ENCODE measurements at regions not wholly inside any gene's neighbourhood (a gene's known extent, or its start where the extent isn't known, plus 50 kb on each side); places are given as distances from the start of the nearest gene placed in this dataset.

- H3F3A ChIP-seq (ENCODE audit: insufficient read depth, low read length, poor library complexity, severe bottlenecking) = no peaks in the 10 kb centered on the region
- no peaks in the 10 kb centered on the region for H4K20me1 ChIP-seq (ENCODE audit: insufficient read depth)
- no peaks in the 10 kb centered on the region for H3K9me3 ChIP-seq (ENCODE audit: low read length)
- H3K36me3 ChIP-seq (ENCODE audit: insufficient read depth, low read length) = no peaks in the 10 kb centered on the region
- no peak overlapping the region for H3K4me3 ChIP-seq (ENCODE audit: low read length)
- no peak overlapping the region for H3K4me2 ChIP-seq (ENCODE audit: low read length)
- no peak for TF ChIP-seq EZH2 (IDR thresholded peaks at IDR 0.05; ENCODE audit: borderline replicate concordance, insufficient read depth, low read length, poor library complexity, severe bottlenecking)
- peak; percentile 1 for TF ChIP-seq MXI1 (conservative IDR thresholded peaks at IDR 0.05; ENCODE audit: poor library complexity, severe bottlenecking)
- H2AFZ ChIP-seq (ENCODE audit: low read depth, low read length) = no peak overlapping the region
- no peak overlapping the region for H3K27ac ChIP-seq (ENCODE audit: low read length)
- no peaks in the 10 kb centered on the region for H3K79me2 ChIP-seq (replicated peaks; ENCODE audit: insufficient read depth, low read length)
- H3K9me2 ChIP-seq (ENCODE audit: insufficient read depth, low read length) = no peaks in the 10 kb centered on the region
- no peaks in the 10 kb centered on the region for H3K27me3 ChIP-seq (ENCODE audit: insufficient read depth, low read depth, low read length)
- H3K9ac ChIP-seq (ENCODE audit: low read length) = no peak overlapping the region
Observed at GRCh38 chr14:94689985-94690400, 77.8 kb downstream of the SERPINA3 start.

DNA sequence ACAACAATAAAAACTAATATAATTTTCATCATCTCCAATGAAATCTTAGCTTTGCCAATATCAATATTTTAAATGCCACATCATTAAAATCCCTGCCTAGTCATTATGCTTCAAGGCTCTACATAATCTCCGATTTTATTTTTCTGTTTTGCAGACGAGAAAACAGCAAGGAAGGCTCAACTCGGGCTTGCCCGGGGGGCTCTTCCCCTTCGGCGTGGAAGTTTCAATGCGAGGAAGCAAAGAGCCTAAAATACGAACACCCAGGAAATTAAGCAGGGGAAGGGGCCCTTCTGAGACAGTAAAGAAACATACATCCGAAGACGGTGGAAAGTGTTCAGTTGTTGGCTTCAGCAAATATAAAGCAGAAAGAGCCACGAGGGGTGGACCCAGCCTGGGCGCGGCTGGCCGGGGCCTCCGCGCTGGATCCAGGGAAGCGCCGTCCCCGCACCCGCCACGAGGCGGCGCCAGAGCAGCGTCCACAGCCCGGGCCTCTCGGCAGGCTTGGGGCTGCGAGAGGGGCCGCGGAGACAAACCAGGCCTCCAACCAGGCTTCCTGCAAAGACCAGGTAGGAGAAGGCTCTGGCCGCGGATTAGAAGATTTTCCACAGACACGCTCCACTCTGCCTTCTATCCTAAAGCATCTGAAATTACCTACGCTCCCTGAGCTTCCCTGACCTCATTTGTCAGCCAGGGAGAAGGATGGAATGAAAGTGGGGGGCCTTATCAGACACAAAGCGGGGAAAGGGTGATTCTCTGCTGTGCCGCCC lies 77.2 kb downstream of the SERPINA3 start:
- no peak overlapping the region for H3K9ac ChIP-seq (ENCODE audit: low read length)
- no peaks in the 10 kb centered on the region for H3K36me3 ChIP-seq (ENCODE audit: insufficient read depth, low read length)
- no peak overlapping the region for H3K4me3 ChIP-seq (ENCODE audit: low read length)
- H3K27ac ChIP-seq (ENCODE audit: low read length) = no peak overlapping the region
- H3K4me2 ChIP-seq (ENCODE audit: low read length) = no peak overlapping the region
- H3K27me3 ChIP-seq (ENCODE audit: insufficient read depth, low read depth, low read length) = no peaks in the 10 kb centered on the region
- H4K20me1 ChIP-seq (ENCODE audit: insufficient read depth) = no peaks in the 10 kb centered on the region
- no peaks in the 10 kb centered on the region for H3F3A ChIP-seq (ENCODE audit: insufficient read depth, low read length, poor library complexity, severe bottlenecking)
- H3K9me2 ChIP-seq (ENCODE audit: insufficient read depth, low read length) = no peaks in the 10 kb centered on the region
- H3K9me3 ChIP-seq (ENCODE audit: low read length) = no peaks in the 10 kb centered on the region
- H2AFZ ChIP-seq (ENCODE audit: low read depth, low read length) = no peak overlapping the region
- no peaks in the 10 kb centered on the region for H3K79me2 ChIP-seq (replicated peaks; ENCODE audit: insufficient read depth, low read length)
- TF ChIP-seq, protein P1, sequence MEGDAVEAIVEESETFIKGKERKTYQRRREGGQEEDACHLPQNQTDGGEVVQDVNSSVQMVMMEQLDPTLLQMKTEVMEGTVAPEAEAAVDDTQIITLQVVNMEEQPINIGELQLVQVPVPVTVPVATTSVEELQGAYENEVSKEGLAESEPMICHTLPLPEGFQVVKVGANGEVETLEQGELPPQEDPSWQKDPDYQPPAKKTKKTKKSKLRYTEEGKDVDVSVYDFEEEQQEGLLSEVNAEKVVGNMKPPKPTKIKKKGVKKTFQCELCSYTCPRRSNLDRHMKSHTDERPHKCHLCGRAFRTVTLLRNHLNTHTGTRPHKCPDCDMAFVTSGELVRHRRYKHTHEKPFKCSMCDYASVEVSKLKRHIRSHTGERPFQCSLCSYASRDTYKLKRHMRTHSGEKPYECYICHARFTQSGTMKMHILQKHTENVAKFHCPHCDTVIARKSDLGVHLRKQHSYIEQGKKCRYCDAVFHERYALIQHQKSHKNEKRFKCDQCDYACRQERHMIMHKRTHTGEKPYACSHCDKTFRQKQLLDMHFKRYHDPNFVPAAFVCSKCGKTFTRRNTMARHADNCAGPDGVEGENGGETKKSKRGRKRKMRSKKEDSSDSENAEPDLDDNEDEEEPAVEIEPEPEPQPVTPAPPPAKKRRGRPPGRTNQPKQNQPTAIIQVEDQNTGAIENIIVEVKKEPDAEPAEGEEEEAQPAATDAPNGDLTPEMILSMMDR (IDR thresholded peaks at IDR 0.05; ENCODE audit: poor library complexity, severe bottlenecking) = peak; percentile 99
- TF ChIP-seq MXI1 (conservative IDR thresholded peaks at IDR 0.05; ENCODE audit: poor library complexity, severe bottlenecking) (peak; percentile 22), SMC3 (conservative IDR thresholded peaks at IDR 0.05; ENCODE audit: poor library complexity) (peak; percentile 99), RAD21 (conservative IDR thresholded peaks at IDR 0.05) (peak; percentile 99), EZH2 (IDR thresholded peaks at IDR 0.05; ENCODE audit: borderline replicate concordance, insufficient read depth, low read length, poor library complexity, severe bottlenecking) (no peak)

- no peak for TF ChIP-seq EP300 (conservative IDR thresholded peaks at IDR 0.05; ENCODE audit: poor library complexity, severe bottlenecking)
- no peak for TF ChIP-seq EZH2 (IDR thresholded peaks at IDR 0.05; ENCODE audit: borderline replicate concordance, insufficient read depth, low read length, poor library complexity, severe bottlenecking)
- no peak for TF ChIP-seq MXI1 (conservative IDR thresholded peaks at IDR 0.05; ENCODE audit: poor library complexity, severe bottlenecking)
- TF ChIP-seq, protein P2, sequence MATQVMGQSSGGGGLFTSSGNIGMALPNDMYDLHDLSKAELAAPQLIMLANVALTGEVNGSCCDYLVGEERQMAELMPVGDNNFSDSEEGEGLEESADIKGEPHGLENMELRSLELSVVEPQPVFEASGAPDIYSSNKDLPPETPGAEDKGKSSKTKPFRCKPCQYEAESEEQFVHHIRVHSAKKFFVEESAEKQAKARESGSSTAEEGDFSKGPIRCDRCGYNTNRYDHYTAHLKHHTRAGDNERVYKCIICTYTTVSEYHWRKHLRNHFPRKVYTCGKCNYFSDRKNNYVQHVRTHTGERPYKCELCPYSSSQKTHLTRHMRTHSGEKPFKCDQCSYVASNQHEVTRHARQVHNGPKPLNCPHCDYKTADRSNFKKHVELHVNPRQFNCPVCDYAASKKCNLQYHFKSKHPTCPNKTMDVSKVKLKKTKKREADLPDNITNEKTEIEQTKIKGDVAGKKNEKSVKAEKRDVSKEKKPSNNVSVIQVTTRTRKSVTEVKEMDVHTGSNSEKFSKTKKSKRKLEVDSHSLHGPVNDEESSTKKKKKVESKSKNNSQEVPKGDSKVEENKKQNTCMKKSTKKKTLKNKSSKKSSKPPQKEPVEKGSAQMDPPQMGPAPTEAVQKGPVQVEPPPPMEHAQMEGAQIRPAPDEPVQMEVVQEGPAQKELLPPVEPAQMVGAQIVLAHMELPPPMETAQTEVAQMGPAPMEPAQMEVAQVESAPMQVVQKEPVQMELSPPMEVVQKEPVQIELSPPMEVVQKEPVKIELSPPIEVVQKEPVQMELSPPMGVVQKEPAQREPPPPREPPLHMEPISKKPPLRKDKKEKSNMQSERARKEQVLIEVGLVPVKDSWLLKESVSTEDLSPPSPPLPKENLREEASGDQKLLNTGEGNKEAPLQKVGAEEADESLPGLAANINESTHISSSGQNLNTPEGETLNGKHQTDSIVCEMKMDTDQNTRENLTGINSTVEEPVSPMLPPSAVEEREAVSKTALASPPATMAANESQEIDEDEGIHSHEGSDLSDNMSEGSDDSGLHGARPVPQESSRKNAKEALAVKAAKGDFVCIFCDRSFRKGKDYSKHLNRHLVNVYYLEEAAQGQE (IDR thresholded peaks at IDR 0.05; ENCODE audit: borderline replicate concordance) = no peak
- TF ChIP-seq, protein P1 (IDR thresholded peaks at IDR 0.05; ENCODE audit: poor library complexity, severe bottlenecking) = no peak
- no peak for TF ChIP-seq POLR2AphosphoS5 (IDR thresholded peaks at IDR 0.05)
- no peak for TF ChIP-seq TAF1 (IDR thresholded peaks at IDR 0.05; ENCODE audit: low read depth)
- no peak overlapping the region for H3K4me2 ChIP-seq (ENCODE audit: low read length)
- no peaks in the 10 kb centered on the region for H3K9me3 ChIP-seq (ENCODE audit: low read length)
- H3F3A ChIP-seq (ENCODE audit: insufficient read depth, low read length, poor library complexity, severe bottlenecking) = no peaks in the 10 kb centered on the region
- H3K27me3 ChIP-seq (ENCODE audit: insufficient read depth, low read depth, low read length) = no peaks in the 10 kb centered on the region
- H3K4me3 ChIP-seq (ENCODE audit: low read length) = no peak overlapping the region
- no peaks in the 10 kb centered on the region for H3K79me2 ChIP-seq (replicated peaks; ENCODE audit: insufficient read depth, low read length)
- H4K20me1 ChIP-seq (ENCODE audit: insufficient read depth) = no peaks in the 10 kb centered on the region
- no peaks in the 10 kb centered on the region for H3K9me2 ChIP-seq (ENCODE audit: insufficient read depth, low read length)
- H3K9ac ChIP-seq (ENCODE audit: low read length) = no peak overlapping the region
- H2AFZ ChIP-seq (ENCODE audit: low read depth, low read length) = no peak overlapping the region
- no peak overlapping the region for H3K27ac ChIP-seq (ENCODE audit: low read length)
- H3K36me3 ChIP-seq (ENCODE audit: insufficient read depth, low read length) = no peaks in the 10 kb centered on the region
Observed at GRCh38 chr14:94686511-94687160, 74.4 kb downstream of the SERPINA3 start.

Data from neural cell (in vitro differentiated cells).